IPS-20b (cell line): ENCODE measurements at regions not wholly inside any gene's neighbourhood (a gene's known extent, or its start where the extent isn't known, plus 50 kb on each side); places are given as distances from the start of the nearest gene placed in this dataset.

Experiments used
- H3K27ac ChIP-seq: one replicate; pipeline ENCODE4 v1.5.1; 2013; ENCODE audit warnings: low read length
- H3K27me3 ChIP-seq: 2 replicates; pipeline ENCODE4 v1.6.1; 2013; ENCODE audit warnings: mild to moderate bottlenecking, low read length, inconsistent platforms; ENCODE audit not compliant: insufficient read depth
- H3K36me3 ChIP-seq: 2 replicates; pipeline ENCODE4 v1.6.1; 2013; ENCODE audit warnings: low read depth, mild to moderate bottlenecking, inconsistent platforms, low read length, moderate library complexity; ENCODE audit not compliant: insufficient read depth
- H3K4me1 ChIP-seq: 2 replicates; pipeline ENCODE4 v1.6.1; 2013; ENCODE audit warnings: mild to moderate bottlenecking, control low read depth, inconsistent platforms, low read length, moderate library complexity; ENCODE audit not compliant: insufficient read depth
- H3K4me3 ChIP-seq: 2 replicates; pipeline ENCODE4 v1.5.1; 2013; ENCODE audit warnings: mild to moderate bottlenecking, low read length, inconsistent platforms
- H3K9ac ChIP-seq: 2 replicates; pipeline ENCODE4 v1.6.1; 2013; ENCODE audit warnings: low read depth, mild to moderate bottlenecking, inconsistent platforms, low read length, moderate library complexity
- H3K9me3 ChIP-seq: 2 replicates; pipeline ENCODE4 v1.6.1; 2013; ENCODE audit warnings: mild to moderate bottlenecking, low read depth, low read length, inconsistent platforms; ENCODE audit not compliant: insufficient read depth

GRCh38 chr14:62179367-62180018 is 417.3 kb downstream of the SNAPC1 start:
- Histone ChIP-seq H3K36me3 (no peaks in the 10 kb centered on the region), H3K4me1 (no peaks in the 10 kb centered on the region), H3K9ac (no peak overlapping the region), H3K27ac (no peak overlapping the region), H3K9me3 (no peaks in the 10 kb centered on the region), H3K4me3 (no peak overlapping the region), H3K27me3 (no peaks in the 10 kb centered on the region)

DNA sequence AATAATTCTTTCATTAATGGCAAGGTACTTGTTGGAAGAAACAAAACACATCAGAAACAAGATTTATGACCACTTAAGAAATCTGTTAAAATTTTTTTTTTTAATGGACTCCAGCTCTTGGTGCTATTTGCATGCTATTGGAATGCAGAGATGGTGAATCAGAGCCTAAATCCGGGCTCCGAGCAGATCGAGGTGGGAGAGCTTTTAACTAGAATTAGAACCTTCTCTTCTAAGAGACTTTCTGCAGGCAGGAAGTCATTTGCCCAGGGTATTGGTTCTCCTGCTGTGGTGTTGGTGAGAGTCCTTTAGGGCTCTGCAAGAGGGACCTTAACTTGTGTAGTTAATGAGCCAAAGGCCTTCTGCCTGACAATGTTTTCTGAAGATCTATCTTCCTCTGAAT is 419.4 kb downstream of the SNAPC1 start:
- Histone ChIP-seq H3K27me3 (no peaks in the 10 kb centered on the region), H3K27ac (no peak overlapping the region), H3K36me3 (no peaks in the 10 kb centered on the region), H3K9me3 (no peaks in the 10 kb centered on the region), H3K4me1 (no peaks in the 10 kb centered on the region), H3K9ac (no peak overlapping the region), H3K4me3 (no peak overlapping the region)

- Histone ChIP-seq H3K27ac (no peak overlapping the region), H3K4me1 (no peaks in the 10 kb centered on the region), H3K36me3 (no peaks in the 10 kb centered on the region), H3K27me3 (no peaks in the 10 kb centered on the region), H3K4me3 (no peak overlapping the region), H3K9me3 (no peaks in the 10 kb centered on the region), H3K9ac (no peak overlapping the region)
Observed at GRCh38 chr14:62185078-62185477, 422.9 kb downstream of the SNAPC1 start.

DNA sequence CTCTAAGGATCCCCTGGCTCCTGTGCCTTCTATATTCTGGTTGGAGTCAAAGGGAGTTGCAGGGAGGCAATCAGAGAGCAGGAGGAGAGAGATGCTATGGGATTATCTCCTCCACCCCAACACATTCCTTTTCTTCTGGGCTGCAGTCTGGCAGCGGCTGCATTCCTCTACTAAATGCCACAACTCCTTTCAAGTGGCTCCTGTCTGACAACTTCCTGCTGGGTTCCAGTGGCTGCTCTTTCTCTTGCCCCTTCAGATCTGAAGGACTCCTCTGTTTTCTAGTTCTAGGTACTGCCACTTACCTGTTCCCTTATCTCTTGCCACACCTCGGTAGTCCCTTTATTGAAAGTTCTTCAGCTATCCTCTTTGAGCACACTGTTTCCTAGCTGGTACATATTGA is 425.0 kb downstream of the SNAPC1 start:
- no peak overlapping the region for H3K9ac ChIP-seq
- no peaks in the 10 kb centered on the region for H3K36me3 ChIP-seq
- H3K4me3 ChIP-seq, result no peak overlapping the region
- H3K27ac ChIP-seq, result no peak overlapping the region
- no peaks in the 10 kb centered on the region for H3K27me3 ChIP-seq
- no peaks in the 10 kb centered on the region for H3K9me3 ChIP-seq
- H3K4me1 ChIP-seq, result no peaks in the 10 kb centered on the region

DNA sequence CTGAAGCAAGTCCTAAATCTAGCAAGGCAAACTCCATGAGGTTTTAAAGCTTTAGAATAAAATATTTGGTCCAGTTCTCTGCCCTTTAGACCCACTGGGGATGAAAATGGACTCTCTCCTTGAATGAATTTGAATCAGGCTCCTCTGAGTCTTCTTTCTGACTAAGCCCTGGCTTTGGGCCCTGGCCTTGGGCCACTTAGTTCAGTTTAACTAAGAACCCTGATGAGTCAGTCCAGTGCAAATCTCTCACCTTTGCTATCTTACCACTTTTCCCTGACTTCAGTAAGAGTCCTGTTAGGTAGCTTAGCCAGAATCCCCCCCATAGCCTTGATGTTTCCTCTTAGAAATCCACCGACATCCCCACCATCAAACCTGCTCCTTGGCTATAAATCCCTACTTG is 427.5 kb downstream of the SNAPC1 start:
- no peak overlapping the region for H3K9ac ChIP-seq
- H3K4me3 ChIP-seq, result no peak overlapping the region
- no peaks in the 10 kb centered on the region for H3K4me1 ChIP-seq
- no peak overlapping the region for H3K27ac ChIP-seq
- no peaks in the 10 kb centered on the region for H3K27me3 ChIP-seq
- no peaks in the 10 kb centered on the region for H3K9me3 ChIP-seq
- no peaks in the 10 kb centered on the region for H3K36me3 ChIP-seq

- no peak overlapping the region for H3K27ac ChIP-seq
- H3K9me3 ChIP-seq, result peaks cover 6% of the 10 kb centered on the region
- H3K4me3 ChIP-seq, result no peak overlapping the region
- H3K27me3 ChIP-seq, result no peaks in the 10 kb centered on the region
- H3K4me1 ChIP-seq, result no peaks in the 10 kb centered on the region
- H3K9ac ChIP-seq, result no peak overlapping the region
- no peaks in the 10 kb centered on the region for H3K36me3 ChIP-seq
Observed at GRCh38 chr14:62206456-62206855, 444.2 kb downstream of the SNAPC1 start.

- peaks cover 6% of the 10 kb centered on the region for H3K9me3 ChIP-seq
- H3K9ac ChIP-seq, result no peak overlapping the region
- H3K4me1 ChIP-seq, result no peaks in the 10 kb centered on the region
- no peak overlapping the region for H3K27ac ChIP-seq
- no peaks in the 10 kb centered on the region for H3K36me3 ChIP-seq
- no peaks in the 10 kb centered on the region for H3K27me3 ChIP-seq
- no peak overlapping the region for H3K4me3 ChIP-seq
Observed at GRCh38 chr14:62209287-62209899, 447.2 kb downstream of the SNAPC1 start.

GRCh38 chr14:62213516-62213915 is 451.3 kb downstream of the SNAPC1 start:
- Histone ChIP-seq H3K36me3 (no peaks in the 10 kb centered on the region), H3K27me3 (no peaks in the 10 kb centered on the region), H3K27ac (no peak overlapping the region), H3K9me3 (no peaks in the 10 kb centered on the region), H3K9ac (no peak overlapping the region), H3K4me1 (no peaks in the 10 kb centered on the region), H3K4me3 (no peak overlapping the region)

- Histone ChIP-seq H3K9me3 (no peaks in the 10 kb centered on the region), H3K27ac (no peak overlapping the region), H3K27me3 (no peaks in the 10 kb centered on the region), H3K4me3 (no peak overlapping the region), H3K36me3 (no peaks in the 10 kb centered on the region), H3K4me1 (no peaks in the 10 kb centered on the region), H3K9ac (no peak overlapping the region)
Observed at GRCh38 chr14:62216121-62216520, 453.9 kb downstream of the SNAPC1 start.

- peaks cover 24% of the 10 kb centered on the region for H3K9me3 ChIP-seq
- no peaks in the 10 kb centered on the region for H3K36me3 ChIP-seq
Observed at GRCh38 chr14:62234849-62235248, 472.6 kb downstream of the SNAPC1 start.

GRCh38 chr14:62244221-62244620 is 482.0 kb downstream of the SNAPC1 start:
- H3K27me3 ChIP-seq, result no peaks in the 10 kb centered on the region
- no peak overlapping the region for H3K4me3 ChIP-seq
- no peak overlapping the region for H3K9ac ChIP-seq
- H3K36me3 ChIP-seq, result no peaks in the 10 kb centered on the region
- H3K9me3 ChIP-seq, result no peaks in the 10 kb centered on the region
- no peak overlapping the region for H3K27ac ChIP-seq
- H3K4me1 ChIP-seq, result no peaks in the 10 kb centered on the region

More at GRCh38 chr14:62234849-62235248, 472.6 kb downstream of the SNAPC1 start:
- H3K27ac ChIP-seq, result no peak overlapping the region
- H3K9ac ChIP-seq, result no peak overlapping the region
- no peaks in the 10 kb centered on the region for H3K4me1 ChIP-seq
- H3K4me3 ChIP-seq, result no peak overlapping the region
- H3K27me3 ChIP-seq, result no peaks in the 10 kb centered on the region

GRCh38 chr14:62247266-62247665 is 485.0 kb downstream of the SNAPC1 start:
- Histone ChIP-seq H3K9ac (no peak overlapping the region), H3K27me3 (no peaks in the 10 kb centered on the region), H3K27ac (no peak overlapping the region), H3K9me3 (no peaks in the 10 kb centered on the region), H3K4me3 (no peak overlapping the region), H3K36me3 (no peaks in the 10 kb centered on the region), H3K4me1 (no peaks in the 10 kb centered on the region)
